ENCODE measurements at regions not wholly inside any gene's neighbourhood (a gene's known extent, or its start where the extent isn't known, plus 50 kb on each side); places are given as distances from the start of the nearest gene placed in this dataset.

DNA sequence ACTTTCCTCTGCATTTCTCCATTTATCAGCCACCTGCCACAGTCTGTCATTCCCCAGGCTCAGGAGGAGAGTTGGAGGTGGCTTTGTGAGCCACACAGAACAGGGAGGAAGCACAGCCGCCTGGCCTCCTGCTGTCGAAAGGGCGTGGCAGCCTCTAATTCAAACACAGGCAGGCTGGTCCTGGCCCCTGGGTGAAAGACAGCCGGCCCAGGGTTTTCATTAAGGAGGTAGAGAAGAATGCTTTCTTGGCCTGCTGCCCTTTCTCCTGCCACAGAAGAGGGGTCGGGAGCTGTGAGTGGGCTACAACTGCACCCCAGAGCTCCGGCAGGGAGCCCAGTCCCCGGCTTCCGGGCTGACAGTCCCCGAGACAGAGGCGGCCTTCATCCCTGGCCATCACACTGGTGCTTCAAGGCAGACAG is 108.6 kb upstream of the FZD10 start:
- TF ChIP-seq TAF1 (IDR thresholded peaks at IDR 0.05; ENCODE audit: borderline replicate concordance, low read depth, low read length) (no peak), POLR2A (IDR thresholded peaks at IDR 0.05; ENCODE audit: low read depth, low read length) (no peak)
